IMR-90 (cell line): ENCODE measurements at regions not wholly inside any gene's neighbourhood (a gene's known extent, or its start where the extent isn't known, plus 50 kb on each side); places are given as distances from the start of the nearest gene placed in this dataset.

Source experiments
- ATAC-seq: fragments of 200-7000 bp; cut with Tn5 transposase; 2 replicates; pipeline ENCODE4 v1.9.1; 2020; ENCODE audit warnings: low read depth, mild to moderate bottlenecking, moderate library complexity
- BruUV-seq: library from RNA; stranded (reverse); fragments of 400-500 nt; replicated peaks from 2 replicates; lab custom pipeline; 2021; lab: Mats Ljungman, UMichigan
- CTCF ChIA-PET: fragments of 300-600 bp; formaldehyde crosslinking; extraction: SDS; loops from one replicate; lab custom pipeline; 2021; ENCODE audit warnings: antibody characterized with exemption; lab: Yijun Ruan, JAX
- POLR2A ChIA-PET: fragments of 300-600 bp; sonication (Branson Sonifier 250); formaldehyde crosslinking; loops from one replicate; lab custom pipeline; 2022; ENCODE audit warnings: antibody characterized with exemption; ENCODE audit not compliant: unreplicated experiment; lab: Charles Lee
- DNase-seq: peaks from one replicate; pipeline ENCODE4 v3.0.0; 2013
- H2AFZ ChIP-seq: replicated peaks from 2 replicates; pipeline ENCODE3; 2013; ENCODE audit warnings: low read length, mild to moderate bottlenecking; ENCODE audit not compliant: poor library complexity
- H2AK5ac ChIP-seq: 2 replicates; pipeline ENCODE4 v1.6.1; 2013; ENCODE audit warnings: low read depth, low read length, inconsistent platforms
- H2AK9ac ChIP-seq: replicated peaks from 2 replicates; pipeline ENCODE3; 2013; ENCODE audit warnings: mild to moderate bottlenecking, low read depth, low read length, moderate library complexity; ENCODE audit not compliant: poor library complexity
- H2BK120ac ChIP-seq: 2 replicates; pipeline ENCODE4 v1.6.1; 2013; ENCODE audit warnings: low read depth, low read length, inconsistent platforms
- H2BK15ac ChIP-seq: 3 replicates; pipeline ENCODE4 v1.6.1; 2013; ENCODE audit warnings: low read depth, low read length, inconsistent platforms
- H2BK20ac ChIP-seq: 2 replicates; pipeline ENCODE4 v1.6.1; 2013; ENCODE audit warnings: low read depth, mild to moderate bottlenecking, inconsistent platforms, low read length, moderate library complexity
- H2BK5ac ChIP-seq: 2 replicates; pipeline ENCODE4 v1.6.1; 2013; ENCODE audit warnings: mild to moderate bottlenecking, low read depth, low read length, inconsistent platforms; ENCODE audit not compliant: poor library complexity, severe bottlenecking
- H3K14ac ChIP-seq: replicated peaks from 2 replicates; pipeline ENCODE4 v1.6.1; 2013; ENCODE audit warnings: low read depth, low read length, inconsistent platforms
- H3K18ac ChIP-seq: 2 replicates; pipeline ENCODE4 v1.6.1; 2013; ENCODE audit warnings: low read depth, low read length, control low read depth
- H3K23ac ChIP-seq: 2 replicates; pipeline ENCODE4 v1.6.1; 2013; ENCODE audit warnings: low read depth, low read length, inconsistent platforms
- H3K27ac ChIP-seq: 2 replicates; pipeline ENCODE4 v1.5.1; 2013; ENCODE audit warnings: mild to moderate bottlenecking, control low read depth, low read length; ENCODE audit not compliant: insufficient read depth
- H3K27me3 ChIP-seq: 2 replicates; pipeline ENCODE4 v1.6.1; 2013; ENCODE audit warnings: low read length; ENCODE audit not compliant: control insufficient read depth, insufficient read depth
- H3K36me3 ChIP-seq: 2 replicates; pipeline ENCODE4 v1.6.1; 2013; ENCODE audit warnings: low read length, mixed read lengths; ENCODE audit not compliant: control insufficient read depth, insufficient read depth
- H3K4ac ChIP-seq: 2 replicates; pipeline ENCODE4 v1.6.1; 2013; ENCODE audit warnings: low read depth, low read length, inconsistent platforms
- H3K4me1 ChIP-seq: 2 replicates; pipeline ENCODE4 v1.6.1; 2013; ENCODE audit warnings: low read length, mixed read lengths; ENCODE audit not compliant: control insufficient read depth, insufficient read depth
- H3K4me2 ChIP-seq: 2 replicates; pipeline ENCODE4 v1.6.1; 2013; ENCODE audit warnings: low read depth, mild to moderate bottlenecking, control low read depth, low read length, moderate library complexity
- H3K4me3 ChIP-seq: 2 replicates; pipeline ENCODE4 v1.5.1; 2013; ENCODE audit warnings: low read depth, mild to moderate bottlenecking, control low read depth, low read length, moderate library complexity; ENCODE audit not compliant: insufficient read depth
- H3K56ac ChIP-seq: 2 replicates; pipeline ENCODE4 v1.6.1; 2013; ENCODE audit warnings: low read length, inconsistent platforms; ENCODE audit not compliant: insufficient read depth; ENCODE audit errors: extremely low read depth
- H3K79me1 ChIP-seq, 2 experiments: 2 replicates each; pipeline ENCODE4 v1.6.1; 2013; ENCODE audit warnings: low read length in 2 of 2, inconsistent platforms in 1 of 2, low read depth in 1 of 2
- H3K9ac ChIP-seq: 2 replicates; pipeline ENCODE4 v1.6.1; 2013; ENCODE audit warnings: low read depth, low read length, control low read depth
- H3K9me1 ChIP-seq: 2 replicates; pipeline ENCODE4 v1.6.1; 2013; ENCODE audit warnings: low read length, inconsistent platforms; ENCODE audit not compliant: insufficient read depth
- H3K9me3 ChIP-seq: 2 replicates; pipeline ENCODE4 v1.6.1; 2013; ENCODE audit warnings: low read length; ENCODE audit not compliant: control insufficient read depth, insufficient read depth
- H4K20me1 ChIP-seq: 2 replicates; pipeline ENCODE4 v1.6.1; 2013; ENCODE audit warnings: low read length, inconsistent platforms; ENCODE audit not compliant: insufficient read depth
- H4K5ac ChIP-seq: 2 replicates; pipeline ENCODE4 v1.6.1; 2013; ENCODE audit warnings: mild to moderate bottlenecking, low read depth, low read length, control low read depth
- H4K8ac ChIP-seq, 2 experiments: 2 replicates each; pipeline ENCODE4 v1.6.1; 2013; ENCODE audit warnings: low read depth in 2 of 2, low read length in 2 of 2, control low read depth in 1 of 2, inconsistent platforms in 1 of 2
- H4K91ac ChIP-seq: 2 replicates; pipeline ENCODE4 v1.6.1; 2013; ENCODE audit warnings: low read depth, low read length, inconsistent platforms; ENCODE audit not compliant: insufficient read depth
- MAFK ChIP-seq: IDR thresholded peaks from 2 replicates; pipeline ENCODE4 v1.6.1; 2012; ENCODE audit warnings: low read depth, low read length, improper control_type of control experiment
- dilution Hi-C: fragments of 300-500 bp; cut with HindIII; formaldehyde crosslinking; loops from one replicate; pipeline ENCODE4 v1.14.3; 2018; ENCODE audit warnings: low sequenced_read_pairs; ENCODE audit not compliant: unreplicated experiment
- in situ Hi-C: fragments of 300-500 bp; cut with MboI; formaldehyde crosslinking; loops from 3 replicates; pipeline ENCODE4 v1.14.3; 2019; ENCODE audit warnings: low sequenced_read_pairs, inconsistent platforms, mixed read lengths
- intact Hi-C: fragments of 100-400 bp; cut with micrococcal nuclease; formaldehyde crosslinking; loops from 2 replicates; pipeline ENCODE4 v1.10.0; 2022

DNA sequence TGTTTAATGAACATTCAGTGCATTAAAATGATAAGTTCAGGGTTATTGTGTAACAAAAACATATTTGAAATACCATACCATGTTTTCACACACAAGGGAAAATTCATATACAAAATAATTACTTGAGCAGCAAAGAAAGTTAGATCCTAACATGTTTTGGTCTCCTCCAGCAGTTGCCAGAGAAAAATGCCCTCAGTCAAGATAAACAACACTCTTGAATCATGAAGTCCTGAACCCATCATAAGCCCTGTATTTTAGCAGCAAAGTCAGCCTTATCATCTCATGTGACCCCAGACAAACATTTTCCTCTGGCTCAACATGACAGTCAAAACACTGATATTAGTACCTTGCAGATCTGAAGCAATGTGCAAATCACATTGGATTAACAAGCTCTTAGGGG is 1541.1 kb upstream of the WWC1 start:
- Histone ChIP-seq H2BK120ac (no peak overlapping the region), H3K79me1 (no peaks in the 10 kb centered on the region), H2BK15ac (no peak overlapping the region), H4K5ac (no peak overlapping the region), H3K27ac (no peak overlapping the region), H4K20me1 (no peaks in the 10 kb centered on the region), H3K9me3 (peaks cover 6% of the 10 kb centered on the region), H4K8ac (no peak overlapping the region), H2AK9ac (no peak overlapping the region), H3K27me3 (no peaks in the 10 kb centered on the region), H3K9me1 (no peaks in the 10 kb centered on the region), H3K14ac (no peak overlapping the region), H3K56ac (no peak overlapping the region), H3K4ac (no peak overlapping the region), H3K18ac (no peak overlapping the region), H2BK5ac (no peak overlapping the region), H4K91ac (no peak overlapping the region), H3K4me3 (no peak overlapping the region), H2BK20ac (no peak overlapping the region), H3K23ac (no peak overlapping the region), H2AK5ac (no peak overlapping the region), H2AFZ (no peak overlapping the region), H3K4me2 (no peak overlapping the region), H3K9ac (no peak overlapping the region), H3K36me3 (no peaks in the 10 kb centered on the region), H3K4me1 (no peaks in the 10 kb centered on the region)
- dilution Hi-C loops (no loop called here), in situ Hi-C loops (no loop called here), intact Hi-C loops (no loop called here)
- POLR2A ChIA-PET: interaction anchor here (0.6 kb wide), 1 partner anchor 77 kb away, joined by 8 read pairs; no protein-coding TSS in a partner anchor
- CTCF ChIA-PET: no interaction called here
- no TSS peak for BruUV-seq
- ATAC-seq (no peak), DNase-seq (no peak)
- TF ChIP-seq MAFK: no peak
